ENCODE measurements at regions not wholly inside any gene's neighbourhood (a gene's known extent, or its start where the extent isn't known, plus 50 kb on each side); places are given as distances from the start of the nearest gene placed in this dataset.

DNA sequence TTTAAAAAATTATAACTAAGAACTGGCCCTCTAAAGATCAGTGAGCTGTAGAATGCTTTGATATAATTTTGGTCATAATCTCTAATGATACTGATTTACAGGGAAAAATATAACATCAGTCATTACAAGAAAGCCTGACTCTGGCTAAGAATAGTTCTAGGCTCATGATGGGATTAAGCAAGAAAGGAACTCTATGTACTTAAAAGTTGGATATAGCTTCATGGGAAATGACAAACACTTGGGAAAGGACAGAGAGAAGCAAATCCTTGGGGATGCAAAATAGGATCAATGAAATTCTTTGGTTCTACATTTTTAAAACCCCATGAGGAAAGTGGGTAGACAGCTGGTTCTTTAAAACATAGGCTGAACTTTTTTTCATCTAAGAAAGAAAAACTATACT is 472.7 kb upstream of the NR2F2 start:
- no peaks in the 10 kb centered on the region for H3K36me3 Mint-ChIP-seq (ENCODE audit: unreplicated experiment)
- H3K9me3 Mint-ChIP-seq (ENCODE audit: unreplicated experiment): no peaks in the 10 kb centered on the region
- no peak overlapping the region for H3K27ac Mint-ChIP-seq (ENCODE audit: unreplicated experiment)
- H3K4me1 Mint-ChIP-seq (ENCODE audit: low read depth, unreplicated experiment): peaks cover 8% of the 10 kb centered on the region
- TF ChIP-seq, protein P1, sequence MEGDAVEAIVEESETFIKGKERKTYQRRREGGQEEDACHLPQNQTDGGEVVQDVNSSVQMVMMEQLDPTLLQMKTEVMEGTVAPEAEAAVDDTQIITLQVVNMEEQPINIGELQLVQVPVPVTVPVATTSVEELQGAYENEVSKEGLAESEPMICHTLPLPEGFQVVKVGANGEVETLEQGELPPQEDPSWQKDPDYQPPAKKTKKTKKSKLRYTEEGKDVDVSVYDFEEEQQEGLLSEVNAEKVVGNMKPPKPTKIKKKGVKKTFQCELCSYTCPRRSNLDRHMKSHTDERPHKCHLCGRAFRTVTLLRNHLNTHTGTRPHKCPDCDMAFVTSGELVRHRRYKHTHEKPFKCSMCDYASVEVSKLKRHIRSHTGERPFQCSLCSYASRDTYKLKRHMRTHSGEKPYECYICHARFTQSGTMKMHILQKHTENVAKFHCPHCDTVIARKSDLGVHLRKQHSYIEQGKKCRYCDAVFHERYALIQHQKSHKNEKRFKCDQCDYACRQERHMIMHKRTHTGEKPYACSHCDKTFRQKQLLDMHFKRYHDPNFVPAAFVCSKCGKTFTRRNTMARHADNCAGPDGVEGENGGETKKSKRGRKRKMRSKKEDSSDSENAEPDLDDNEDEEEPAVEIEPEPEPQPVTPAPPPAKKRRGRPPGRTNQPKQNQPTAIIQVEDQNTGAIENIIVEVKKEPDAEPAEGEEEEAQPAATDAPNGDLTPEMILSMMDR (IDR thresholded peaks at IDR 0.05; ENCODE audit: partially characterized antibody, unreplicated experiment): no peak
- H3K4me3 Mint-ChIP-seq (ENCODE audit: unreplicated experiment): no peak overlapping the region
- no peak for DNase-seq
- no peaks in the 10 kb centered on the region for H3K27me3 Mint-ChIP-seq (ENCODE audit: unreplicated experiment)

DNA sequence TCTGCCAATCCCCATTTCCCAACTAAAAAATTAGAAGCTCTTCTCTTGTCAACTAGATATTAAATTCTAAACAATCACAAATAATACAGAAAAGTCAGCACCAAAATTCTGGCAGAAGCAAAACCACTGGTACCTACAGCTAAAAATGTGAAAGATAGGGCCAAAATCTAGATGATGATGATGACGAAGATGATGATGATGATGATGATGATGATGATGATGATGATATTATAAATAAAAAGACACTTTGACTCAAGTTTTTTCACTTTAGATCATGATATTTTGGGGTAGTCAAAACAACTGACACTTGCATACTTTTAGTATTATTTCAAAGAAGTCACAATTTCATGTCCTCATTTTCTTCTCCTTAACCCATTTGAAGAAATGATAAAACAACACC is 470.1 kb upstream of the NR2F2 start:
- no peaks in the 10 kb centered on the region for H3K36me3 Mint-ChIP-seq (ENCODE audit: unreplicated experiment)
- H3K27me3 Mint-ChIP-seq (ENCODE audit: unreplicated experiment): no peaks in the 10 kb centered on the region
- no peak for DNase-seq
- no peaks in the 10 kb centered on the region for H3K9me3 Mint-ChIP-seq (ENCODE audit: unreplicated experiment)
- peaks cover 8% of the 10 kb centered on the region for H3K4me1 Mint-ChIP-seq (ENCODE audit: low read depth, unreplicated experiment)
- H3K4me3 Mint-ChIP-seq (ENCODE audit: unreplicated experiment): no peak overlapping the region
- H3K27ac Mint-ChIP-seq (ENCODE audit: unreplicated experiment): no peak overlapping the region
- TF ChIP-seq, protein P1 (IDR thresholded peaks at IDR 0.05; ENCODE audit: partially characterized antibody, unreplicated experiment): no peak

DNA sequence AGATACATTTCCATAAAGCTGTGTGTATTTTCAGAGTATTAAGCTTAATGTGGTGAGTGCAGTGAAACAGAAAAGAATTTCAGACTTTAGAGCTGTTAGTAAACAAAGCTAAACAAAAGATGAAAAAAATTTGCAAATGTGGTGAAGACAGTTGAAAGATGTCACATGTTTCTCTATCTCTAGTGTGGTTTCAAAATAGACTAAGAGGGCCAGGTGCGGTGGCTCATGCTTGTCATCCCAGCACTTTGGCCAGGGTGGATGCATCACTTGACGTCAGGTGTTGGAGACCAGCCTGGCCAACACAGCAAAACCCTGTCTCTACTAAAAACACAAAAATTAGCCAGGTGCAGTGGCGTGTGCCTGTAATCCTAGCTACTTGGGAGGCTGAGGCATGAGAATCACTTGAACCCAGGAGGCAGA is 466.0 kb upstream of the NR2F2 start:
- H3K4me3 Mint-ChIP-seq (ENCODE audit: unreplicated experiment): no peak overlapping the region
- H3K27ac Mint-ChIP-seq (ENCODE audit: unreplicated experiment): no peak overlapping the region
- no peak for DNase-seq
- H3K4me1 Mint-ChIP-seq (ENCODE audit: low read depth, unreplicated experiment): no peaks in the 10 kb centered on the region
- H3K27me3 Mint-ChIP-seq (ENCODE audit: unreplicated experiment): no peaks in the 10 kb centered on the region
- H3K36me3 Mint-ChIP-seq (ENCODE audit: unreplicated experiment): no peaks in the 10 kb centered on the region
- no peaks in the 10 kb centered on the region for H3K9me3 Mint-ChIP-seq (ENCODE audit: unreplicated experiment)
- TF ChIP-seq, protein P1 (IDR thresholded peaks at IDR 0.05; ENCODE audit: partially characterized antibody, unreplicated experiment): no peak

DNA sequence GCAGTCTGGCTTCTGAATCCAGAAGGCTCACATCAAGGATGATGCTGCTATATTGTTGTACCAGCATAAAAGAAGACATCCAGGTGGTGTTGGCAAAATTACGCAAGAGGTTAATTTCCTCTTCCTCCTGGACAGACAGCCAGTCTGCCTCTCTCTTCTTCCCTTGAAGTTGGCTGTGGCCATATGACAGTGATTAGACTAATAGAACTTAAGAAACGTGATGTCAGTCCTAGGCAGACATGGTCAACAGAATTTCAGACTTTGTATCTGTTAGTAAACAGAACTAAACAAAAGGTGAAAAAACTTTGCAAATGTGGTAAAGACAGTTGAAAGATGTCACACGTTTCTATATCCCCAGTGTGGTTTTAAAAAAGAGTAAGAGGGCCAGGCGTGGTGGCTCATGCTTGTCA is 465.2 kb upstream of the NR2F2 start:
- H3K9me3 Mint-ChIP-seq (ENCODE audit: unreplicated experiment): no peaks in the 10 kb centered on the region
- H3K36me3 Mint-ChIP-seq (ENCODE audit: unreplicated experiment): no peaks in the 10 kb centered on the region
- no peaks in the 10 kb centered on the region for H3K4me1 Mint-ChIP-seq (ENCODE audit: low read depth, unreplicated experiment)

DNA sequence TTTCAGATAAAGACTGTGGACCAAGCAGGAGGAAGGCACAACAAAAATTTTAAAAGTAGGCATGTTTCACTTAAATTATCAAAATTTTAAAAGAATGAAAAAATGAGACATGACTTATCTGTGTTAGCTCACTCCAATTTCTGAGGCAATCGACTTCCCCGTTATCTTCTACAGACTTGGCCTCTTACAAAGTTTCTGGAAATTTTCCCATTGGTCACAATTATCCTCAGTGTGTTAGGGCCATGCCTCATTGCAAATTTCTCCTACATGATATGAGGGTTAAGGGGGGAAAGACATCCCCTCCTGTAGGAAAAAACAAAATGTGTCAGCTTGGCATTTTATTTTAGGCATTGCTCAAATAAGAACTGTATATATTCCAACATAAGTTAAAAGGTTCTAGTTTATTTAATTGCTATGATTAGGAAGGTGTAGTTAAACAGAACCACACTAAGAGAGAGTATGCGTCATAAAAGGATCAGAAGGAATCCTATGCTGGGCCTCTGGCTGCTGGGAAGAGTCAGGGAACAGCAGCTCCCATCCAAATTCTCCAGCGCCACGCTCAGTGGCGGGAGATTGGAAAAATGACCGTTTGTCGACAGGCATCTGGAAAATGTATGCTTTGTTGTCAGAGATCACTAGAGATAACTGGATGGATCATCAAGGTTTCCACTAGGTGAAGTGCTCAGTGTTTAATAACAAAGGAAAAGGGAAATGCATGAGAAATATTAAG is 463.6 kb upstream of the NR2F2 start:
- Mint-ChIP-seq H3K27ac (ENCODE audit: unreplicated experiment) (no peak overlapping the region), H3K36me3 (ENCODE audit: unreplicated experiment) (no peaks in the 10 kb centered on the region), H3K4me3 (ENCODE audit: unreplicated experiment) (no peak overlapping the region), H3K27me3 (ENCODE audit: unreplicated experiment) (no peaks in the 10 kb centered on the region), H3K9me3 (ENCODE audit: unreplicated experiment) (no peaks in the 10 kb centered on the region), H3K4me1 (ENCODE audit: low read depth, unreplicated experiment) (no peaks in the 10 kb centered on the region)
- TF ChIP-seq, protein P1 (IDR thresholded peaks at IDR 0.05; ENCODE audit: partially characterized antibody, unreplicated experiment): no peak
- DNase-seq: no peak

More for the DNA sequence above, 465.2 kb upstream of the NR2F2 start:
- DNase-seq: no peak
- no peaks in the 10 kb centered on the region for H3K27me3 Mint-ChIP-seq (ENCODE audit: unreplicated experiment)
- no peak overlapping the region for H3K27ac Mint-ChIP-seq (ENCODE audit: unreplicated experiment)
- TF ChIP-seq, protein P1 (IDR thresholded peaks at IDR 0.05; ENCODE audit: partially characterized antibody, unreplicated experiment): no peak
- H3K4me3 Mint-ChIP-seq (ENCODE audit: unreplicated experiment): no peak overlapping the region

Measured in glutamatergic neuron (in vitro differentiated cells).